NCI-H128 (cell line): ENCODE measurements at regions not wholly inside any gene's neighbourhood (a gene's known extent, or its start where the extent isn't known, plus 50 kb on each side); places are given as distances from the start of the nearest gene placed in this dataset.
"Not testable (repeated sequence)": the region's sequence is repeated elsewhere in the genome, so short reads cannot be mapped to it uniquely, and the experiment has no call there.

ENCODE experiments used
- DNase-seq: peaks from one replicate; lab custom pipeline; 2025; ENCODE audit not compliant: unreplicated experiment; lab: John Stamatoyannopoulos, UW

DNA sequence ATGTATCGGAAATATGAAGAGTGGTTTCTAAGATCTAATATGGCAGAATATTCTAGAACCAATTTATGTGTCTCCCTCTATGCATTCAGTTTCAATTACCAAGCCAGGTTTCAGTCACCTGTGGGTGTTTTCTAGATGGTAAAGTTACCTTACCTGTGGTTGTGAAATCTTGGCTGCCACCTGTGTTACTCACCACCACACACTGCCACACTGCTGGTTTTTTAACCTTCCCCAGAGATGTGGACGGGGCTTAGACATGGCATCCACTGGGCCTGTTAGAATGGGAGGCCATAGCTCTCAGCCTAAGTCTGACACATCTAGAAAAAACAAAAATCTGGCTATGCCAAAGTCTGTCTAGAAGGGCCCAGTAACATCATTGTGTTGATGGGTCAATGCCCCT lies 896.5 kb upstream of the PABPC4L start:
- DNase-seq = no peak

DNA sequence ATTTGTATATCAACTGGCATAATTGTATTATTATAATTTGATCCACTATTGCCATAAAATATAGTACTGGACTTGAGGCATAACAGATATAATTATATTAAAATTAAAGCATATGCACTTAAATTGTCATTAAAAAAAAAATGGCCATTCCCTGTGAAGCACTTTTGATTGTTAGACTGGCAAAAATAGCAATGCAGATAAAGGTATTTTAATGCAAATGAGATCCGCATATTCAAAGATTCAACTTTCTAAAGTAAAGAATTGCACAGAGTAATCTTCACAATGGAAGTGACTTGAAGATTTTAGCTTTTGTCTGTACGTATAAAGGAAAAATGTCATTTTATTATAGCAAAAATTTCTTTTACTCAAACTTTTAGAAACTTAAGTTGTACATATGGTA lies 871.8 kb upstream of the PABPC4L start:
- DNase-seq = no peak

DNA sequence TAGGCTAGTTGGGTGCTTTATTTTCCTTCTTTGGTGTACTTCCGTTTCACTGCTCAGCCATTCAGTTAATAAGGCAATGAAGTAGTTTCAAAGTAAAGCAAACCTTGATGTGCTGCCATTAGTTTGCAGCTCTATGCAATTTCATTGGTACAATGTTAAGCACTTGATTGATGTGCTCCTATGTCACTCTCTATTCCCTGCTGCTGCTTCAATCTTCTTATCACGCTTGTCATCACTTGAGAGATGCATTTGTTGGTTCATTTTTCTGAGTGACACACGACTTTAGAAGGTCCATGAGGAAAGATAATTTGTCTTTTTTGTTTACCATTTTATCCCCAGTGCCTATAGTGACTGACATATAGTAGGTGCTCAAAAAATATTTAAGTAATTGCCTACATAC lies 871.0 kb upstream of the PABPC4L start:
- DNase-seq = no peak

DNA sequence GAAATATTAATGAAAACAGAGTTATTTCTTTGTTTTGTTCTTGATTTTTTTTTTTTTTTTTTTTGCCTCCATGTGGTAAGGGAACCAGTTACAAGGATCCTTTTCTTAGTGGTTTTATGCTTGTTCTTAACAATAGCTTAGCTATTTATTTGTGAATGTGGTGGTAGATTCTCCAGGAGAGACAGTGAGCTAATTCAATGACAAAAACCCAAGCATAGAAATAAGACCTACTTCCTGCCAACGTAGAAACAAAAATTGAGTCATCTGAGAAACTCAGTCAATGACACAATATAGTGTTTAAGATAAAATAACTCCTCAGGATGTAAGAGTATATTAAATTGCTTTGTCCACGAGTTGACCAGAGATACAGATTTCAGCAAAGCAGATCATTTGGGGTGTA lies 863.8 kb upstream of the PABPC4L start:
- no peak for DNase-seq

DNA sequence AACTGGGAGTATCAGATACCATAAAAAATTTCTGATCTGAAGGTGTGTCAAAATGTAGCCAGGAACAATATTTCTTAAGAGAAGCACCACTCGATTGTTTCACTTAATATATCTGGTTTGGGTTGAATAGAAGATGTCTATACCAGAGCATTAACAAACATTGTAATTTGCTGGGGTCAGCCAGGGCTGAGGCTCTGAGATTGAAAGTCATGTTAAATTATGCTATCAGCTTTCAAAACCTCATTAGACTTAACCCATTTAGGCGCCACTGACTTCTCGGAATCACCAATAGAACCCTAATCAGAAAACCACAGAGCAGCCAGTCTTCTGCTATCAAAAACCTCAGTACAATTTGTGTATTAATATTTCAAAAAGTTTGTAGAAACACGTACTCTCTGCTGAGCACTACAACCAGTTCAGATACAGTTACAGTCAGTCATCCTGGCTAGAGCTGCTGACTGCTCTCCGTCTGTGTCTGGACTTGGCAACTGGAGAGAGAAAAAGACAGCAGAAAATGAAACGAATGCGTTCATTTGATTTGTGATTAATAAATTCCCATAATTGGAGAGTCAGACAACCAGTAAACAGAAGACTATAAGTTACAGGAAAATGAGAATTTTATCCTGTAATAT lies 848.6 kb upstream of the PABPC4L start:
- no peak for DNase-seq

DNA sequence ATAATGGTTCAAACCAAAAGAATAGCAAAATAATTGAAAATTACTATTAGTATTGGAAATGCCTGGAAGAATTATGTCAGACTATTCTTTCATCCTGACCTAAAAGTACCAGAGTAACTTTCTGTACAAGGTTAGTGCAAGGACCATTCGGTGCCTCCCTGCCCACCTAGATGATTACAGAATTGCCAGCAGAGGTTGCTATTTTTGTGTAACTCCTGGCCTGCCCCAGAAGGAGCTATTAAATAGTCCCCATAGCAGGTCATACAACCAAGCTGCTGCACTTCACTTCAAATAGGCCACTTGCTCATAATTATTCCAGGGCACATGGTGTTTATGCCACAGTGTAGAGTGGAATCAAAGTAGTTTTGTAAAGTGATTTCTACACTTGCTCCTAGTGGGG lies 831.1 kb upstream of the PABPC4L start:
- DNase-seq = no peak

DNA sequence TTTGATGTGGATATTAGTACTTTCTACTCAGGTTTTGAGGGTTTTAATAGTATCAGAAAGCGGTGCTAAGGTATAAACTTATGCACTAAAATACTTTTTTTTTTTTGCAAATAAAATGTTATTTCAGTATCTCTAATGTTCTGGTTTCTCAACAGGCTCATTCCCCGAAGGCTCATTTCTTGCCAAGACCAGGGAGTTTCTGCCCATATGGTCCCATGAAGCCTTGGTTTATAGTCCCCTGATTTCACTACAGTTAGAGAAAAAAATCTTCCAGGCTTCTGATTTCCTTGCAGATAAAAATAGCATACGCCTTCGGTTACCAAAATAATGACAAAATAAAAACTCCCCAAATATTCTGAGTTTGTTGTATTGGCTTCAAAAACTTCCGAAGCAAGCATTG lies 814.2 kb upstream of the PABPC4L start:
- no peak for DNase-seq

DNA sequence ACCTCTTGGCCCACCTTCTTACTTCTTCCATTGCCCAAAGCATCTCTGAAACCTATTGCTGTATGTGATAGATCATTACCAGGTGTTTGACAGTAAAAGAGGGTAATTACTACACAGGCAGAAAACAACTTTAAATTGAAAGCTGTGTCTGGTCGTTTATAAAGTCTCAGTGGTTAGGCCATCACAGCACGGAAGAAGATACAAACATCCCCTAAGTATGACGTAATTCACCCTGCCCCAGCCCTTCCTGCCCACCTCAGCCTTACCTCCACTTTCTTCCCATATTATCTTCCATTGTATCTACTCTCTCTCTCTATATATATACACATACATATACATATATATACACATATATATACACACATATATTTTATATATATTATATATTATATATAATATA lies 805.8 kb upstream of the PABPC4L start:
- no peak for DNase-seq

DNA sequence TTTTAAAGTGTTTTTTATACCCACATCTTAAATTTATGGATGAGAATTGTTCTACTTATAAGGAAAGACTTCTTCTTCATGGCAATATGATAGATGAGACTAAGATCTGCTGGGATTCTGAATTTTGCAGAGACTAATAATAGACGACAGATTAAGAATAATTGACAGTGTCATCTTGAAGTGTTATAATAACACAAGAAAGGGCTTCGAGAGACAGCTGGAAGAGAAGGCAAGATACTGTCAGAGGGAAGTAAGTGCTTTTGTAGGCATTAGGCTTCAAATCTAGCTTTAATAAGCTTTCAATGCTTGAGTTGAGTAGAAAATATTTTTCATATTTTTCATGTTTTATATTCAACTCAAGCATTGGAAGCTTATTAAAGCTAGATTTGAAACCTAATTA lies 797.6 kb upstream of the PABPC4L start:
- no peak for DNase-seq

DNA sequence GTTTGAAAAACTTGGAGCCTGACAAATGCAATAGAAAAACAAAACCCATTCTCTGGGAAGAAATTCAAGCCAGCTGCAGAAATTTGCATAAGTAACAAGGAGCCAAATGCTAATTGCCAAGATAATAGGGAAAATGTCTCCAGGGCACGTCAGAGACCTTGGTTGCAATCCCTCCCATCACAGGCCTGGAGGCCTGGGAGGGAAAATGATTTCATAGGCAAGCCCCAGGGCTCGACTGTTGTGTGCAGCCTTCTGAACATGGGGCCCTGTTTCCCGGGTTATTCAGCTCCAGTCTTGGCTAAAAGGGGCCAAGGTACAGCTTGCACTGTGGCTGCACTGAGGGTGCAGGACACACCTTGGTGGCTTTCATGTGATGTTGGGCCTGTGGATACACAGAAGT lies 760.4 kb upstream of the PABPC4L start:
- no peak for DNase-seq

DNA sequence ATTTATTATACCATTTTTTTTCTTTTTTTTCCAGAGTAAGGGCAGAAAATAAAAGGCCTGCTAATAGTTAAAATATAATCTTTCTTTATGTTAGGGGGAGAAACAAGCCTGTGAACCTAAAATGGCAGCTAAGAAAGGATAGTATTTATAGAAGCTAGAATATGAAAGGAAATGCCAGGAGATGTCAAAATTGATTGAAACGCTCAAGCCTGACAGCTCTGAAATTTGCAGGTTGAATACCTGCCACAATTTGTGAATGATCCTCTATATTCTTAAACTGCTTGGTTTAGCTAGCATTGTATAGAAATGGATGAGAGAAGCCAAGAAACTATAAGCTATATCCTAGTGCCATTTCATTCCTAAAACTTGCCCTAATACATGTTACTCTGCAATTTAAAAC lies 757.3 kb upstream of the PABPC4L start:
- DNase-seq = no peak

DNA sequence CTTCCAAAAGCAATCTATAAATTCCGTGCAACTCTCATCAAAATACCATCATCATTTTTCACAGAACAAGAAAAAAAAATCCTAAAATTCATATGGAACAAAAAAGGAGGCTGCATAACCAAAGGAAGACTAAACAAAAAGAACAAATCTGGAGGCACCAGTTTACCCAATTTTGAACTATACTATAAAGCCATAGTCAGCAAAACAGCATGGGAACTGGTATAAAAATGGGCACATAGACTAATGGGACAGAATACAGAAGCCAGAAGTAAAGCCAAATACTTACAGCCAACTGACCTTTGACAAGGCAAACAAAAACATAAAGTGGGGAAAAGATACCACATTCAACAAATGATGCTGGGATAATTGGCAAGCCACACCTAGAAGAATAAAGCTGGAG lies 753.5 kb upstream of the PABPC4L start:
- DNase-seq = no peak

DNA sequence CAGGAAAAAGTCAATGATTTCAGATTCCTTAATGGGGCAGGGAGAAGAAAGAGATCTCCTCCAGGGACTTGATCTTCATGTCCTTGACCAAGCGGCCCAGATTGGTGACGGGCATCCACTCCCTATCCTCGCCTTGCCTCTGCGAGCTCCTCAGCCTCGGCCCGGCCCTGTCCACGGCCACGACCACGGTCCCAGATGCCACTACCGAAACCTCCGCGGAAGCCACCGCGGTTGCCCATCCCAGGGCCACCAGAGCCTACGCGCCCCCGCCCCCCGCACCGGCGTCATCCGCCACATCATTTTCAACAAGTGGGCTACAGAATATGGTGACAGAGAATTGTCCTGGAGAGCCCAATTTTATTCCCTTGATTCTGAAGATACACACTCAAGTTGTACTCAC lies 751.2 kb upstream of the PABPC4L start:
- DNase-seq = no peak

DNA sequence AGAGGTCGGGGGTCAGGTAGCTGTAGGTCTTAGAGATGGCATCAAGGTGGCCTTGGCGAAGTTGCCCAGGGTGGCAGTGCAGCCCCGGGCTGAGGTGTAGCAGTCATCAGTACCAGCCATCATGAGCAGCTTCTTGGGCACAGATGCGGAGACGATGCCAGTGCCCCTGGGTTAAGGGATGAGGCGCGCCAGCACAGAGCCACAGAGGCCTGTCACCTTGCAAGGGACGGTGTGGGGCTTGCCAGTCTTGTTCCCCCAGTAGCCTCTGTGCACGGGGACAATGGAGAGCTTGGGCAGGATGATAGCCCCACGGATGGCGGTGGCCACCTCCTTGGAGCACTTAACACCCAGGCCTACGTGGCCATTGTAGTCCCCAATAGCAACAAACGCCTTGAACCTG lies 750.7 kb upstream of the PABPC4L start:
- DNase-seq = no peak

DNA sequence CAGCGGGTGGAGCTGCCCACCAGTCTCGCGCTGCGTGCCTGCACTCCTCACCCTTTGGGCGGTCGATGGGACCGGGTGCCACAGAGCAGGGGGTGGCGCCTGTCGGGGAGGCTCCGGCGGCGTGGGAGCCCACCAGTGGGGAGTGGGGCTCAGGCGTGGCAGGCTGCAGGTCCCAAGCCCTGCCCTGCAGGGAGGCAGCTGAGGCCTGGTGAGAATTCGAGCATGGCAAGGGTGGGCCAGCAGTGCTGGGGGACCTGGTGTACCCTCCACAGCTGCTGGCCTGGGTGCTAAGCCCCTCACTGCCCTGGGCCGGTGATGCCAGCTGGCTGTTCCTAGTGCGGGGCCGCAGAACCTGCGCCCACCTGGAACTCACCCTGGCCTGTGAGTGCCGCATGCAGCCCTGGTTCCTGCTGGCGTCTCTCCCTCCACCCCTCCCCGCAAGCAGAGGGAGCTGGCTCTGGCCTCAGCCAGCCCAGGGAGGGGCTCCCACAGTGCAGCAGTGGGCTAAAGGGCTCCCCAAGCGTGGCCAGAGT lies 746.6 kb upstream of the PABPC4L start:
- no peak for DNase-seq

DNA sequence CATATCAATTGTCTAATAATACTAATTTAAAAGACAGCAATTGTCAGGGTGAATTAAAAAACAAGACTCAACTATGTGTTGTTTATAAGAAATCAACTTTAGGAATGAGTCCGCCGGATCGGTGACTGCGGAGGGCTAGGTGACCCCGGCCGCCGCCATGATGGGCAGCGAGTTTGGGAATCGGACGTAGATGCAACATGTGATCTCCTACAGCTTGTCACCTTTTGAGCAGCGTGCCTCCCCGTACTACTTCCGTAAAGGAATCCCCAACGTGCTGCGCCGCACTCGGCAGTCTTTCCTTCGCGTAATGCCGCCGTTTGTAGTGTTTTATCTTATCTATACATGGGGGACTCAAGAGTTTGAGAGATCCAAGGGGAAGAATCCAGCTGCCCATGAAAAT lies 742.5 kb upstream of the PABPC4L start:
- DNase-seq = no peak

DNA sequence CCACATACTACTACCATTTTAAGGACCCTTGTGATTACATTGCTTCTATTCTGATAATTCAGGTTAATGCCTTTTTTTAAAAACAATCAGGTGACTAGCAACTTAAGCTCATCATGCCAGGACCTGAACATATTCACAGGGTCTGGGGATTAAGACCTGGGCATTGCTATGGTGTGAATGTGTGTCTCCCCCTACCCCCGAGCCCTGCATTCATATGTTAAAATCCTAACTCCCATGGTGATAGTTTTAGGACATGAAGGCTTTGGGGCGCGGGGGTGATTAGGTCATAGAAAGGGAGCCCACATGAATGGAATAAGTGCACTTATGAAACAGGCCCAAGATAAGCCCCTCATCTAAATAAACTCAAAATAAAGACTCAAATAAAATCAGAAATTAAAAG lies 734.4 kb upstream of the PABPC4L start:
- no peak for DNase-seq

DNA sequence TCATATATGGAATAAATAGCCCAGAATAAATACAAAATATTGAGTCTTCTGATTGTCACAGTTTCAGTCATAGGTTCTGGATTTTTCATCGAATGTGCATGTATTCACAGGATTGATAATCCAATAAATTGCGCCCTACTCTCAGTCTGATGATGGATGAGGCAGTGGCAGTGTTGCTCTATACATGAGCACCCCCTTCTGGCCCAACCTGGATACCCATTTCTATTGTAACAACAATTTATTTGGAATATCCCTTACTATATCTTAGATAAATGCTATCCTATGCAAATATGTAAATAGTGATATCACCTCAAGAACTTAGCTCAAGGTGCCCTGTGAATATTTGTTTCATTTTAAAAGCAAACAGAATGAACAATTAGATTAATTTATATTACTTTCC lies 733.7 kb upstream of the PABPC4L start:
- no peak for DNase-seq

DNA sequence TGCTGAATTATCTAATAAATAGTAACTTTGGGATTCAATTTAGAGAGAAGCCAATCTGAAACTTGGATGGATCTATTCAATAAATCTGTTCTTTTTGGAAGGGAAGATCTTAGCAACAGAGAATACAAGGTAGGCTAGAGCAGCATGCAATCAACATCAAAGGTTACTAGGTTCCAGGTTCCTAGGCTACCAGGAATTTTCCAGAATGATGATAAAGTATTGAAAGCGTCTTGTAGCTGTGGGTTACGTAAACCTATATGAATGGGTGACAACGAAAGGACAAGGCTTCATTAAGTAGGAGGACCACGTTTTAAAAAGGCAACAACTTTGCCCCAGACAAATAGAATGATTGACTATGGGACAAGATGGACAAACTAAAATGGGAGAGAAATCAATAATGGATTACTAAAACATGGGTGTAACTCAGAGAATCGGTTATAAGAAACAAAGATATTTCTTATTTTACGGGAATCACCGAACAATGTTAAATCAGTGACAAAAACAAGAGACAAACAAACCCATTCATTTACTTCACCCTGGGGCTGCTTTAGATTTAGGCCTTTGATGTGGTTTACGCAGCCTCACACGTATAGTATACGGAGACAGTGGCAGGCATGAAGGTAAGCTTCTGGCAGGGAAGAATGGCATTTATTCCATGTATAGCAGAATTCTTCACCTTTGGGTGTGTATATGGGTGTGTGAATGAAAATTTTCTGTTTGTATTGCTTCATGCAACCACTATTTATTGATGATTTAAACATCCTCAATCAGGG lies 732.6 kb upstream of the PABPC4L start:
- DNase-seq = no peak

DNA sequence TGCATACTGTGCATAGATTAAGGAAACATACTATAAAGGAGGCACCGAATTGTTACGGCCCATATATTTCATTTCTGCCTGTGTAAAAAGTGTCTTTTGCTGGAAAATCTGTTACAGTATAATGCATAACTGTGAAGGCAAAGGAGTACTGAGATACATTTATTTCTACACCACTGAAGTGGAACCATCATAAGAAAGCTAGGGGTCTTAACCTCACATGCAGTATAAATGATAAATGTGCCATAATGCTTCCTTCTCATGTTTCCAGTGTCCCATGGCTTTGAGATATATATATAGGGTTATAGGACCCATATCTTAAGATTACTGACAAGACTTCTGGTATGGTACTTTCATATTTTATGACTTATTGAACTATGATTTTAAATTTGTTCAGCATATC lies 713.8 kb upstream of the PABPC4L start:
- no peak for DNase-seq

DNA sequence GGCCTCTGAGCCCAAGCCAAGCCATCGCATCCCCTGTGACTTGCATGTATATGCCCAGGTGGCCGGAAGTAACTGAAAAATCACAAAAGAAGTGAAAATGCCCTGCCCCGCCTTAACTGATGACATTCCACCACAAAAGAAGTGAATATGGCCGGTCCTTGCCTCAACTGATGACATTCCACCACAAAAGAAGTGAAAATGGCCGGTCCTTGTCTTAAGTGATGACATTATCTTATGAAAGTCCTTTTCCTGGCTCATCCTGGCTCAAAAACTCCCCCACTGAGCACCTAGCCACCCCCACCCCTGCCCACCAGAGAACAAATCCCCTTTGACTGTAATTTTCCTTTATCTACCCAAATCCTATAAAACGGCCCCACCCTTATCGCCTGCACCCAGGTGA lies 712.7 kb upstream of the PABPC4L start:
- not testable (repeated sequence) for DNase-seq

DNA sequence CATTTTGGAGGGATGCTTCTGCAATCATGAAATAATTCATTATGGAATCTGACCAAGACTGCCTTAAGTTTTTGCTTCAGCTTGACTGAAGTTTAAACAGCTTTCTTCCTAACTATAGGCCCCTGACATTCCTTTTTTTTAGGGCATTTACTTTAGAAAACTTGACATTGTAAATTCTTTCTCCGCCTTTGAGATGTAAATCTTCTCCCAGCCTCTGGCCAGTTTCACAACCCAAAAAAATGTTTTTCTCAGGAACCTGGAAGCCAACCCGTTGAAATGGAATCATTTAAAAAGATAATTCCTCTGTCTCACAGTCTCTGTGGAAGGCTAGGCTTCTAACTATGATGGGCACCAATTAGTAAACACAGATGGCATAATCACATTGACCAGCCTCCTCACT lies 710.4 kb upstream of the PABPC4L start:
- no peak for DNase-seq
